K562 (cell line): ENCODE measurements at regions not wholly inside any gene's neighbourhood (a gene's known extent, or its start where the extent isn't known, plus 50 kb on each side); places are given as distances from the start of the nearest gene placed in this dataset.

Experiments used
- ATAC-seq: fragments of 200-7000 bp; cut with Tn5 transposase; 3 replicates; pipeline ENCODE4 v1.9.1; 2020; ENCODE audit warnings: moderate library complexity
- BruUV-seq: library from RNA; stranded (reverse); fragments of 400-500 nt; replicated peaks from 2 replicates; lab custom pipeline; 2021; lab: Mats Ljungman, UMichigan
- CTCF ChIA-PET: fragments of 300-600 bp; formaldehyde crosslinking; extraction: SDS; loops from one replicate; lab custom pipeline; 2021; ENCODE audit warnings: low intra/inter-chr PET ratio; lab: Yijun Ruan, JAX
- POLR2A ChIA-PET: fragments of 300-600, 350-650 bp; sonication (Branson Sonifier 250); formaldehyde crosslinking; extraction: SDS; loops from one replicate; lab custom pipeline; 2021; ENCODE audit warnings: antibody characterized with exemption, inconsistent platforms; lab: Yijun Ruan, JAX
- DNase-seq, 4 experiments: peaks; one replicate each; pipeline versions ENCODE4 v3.0.0 to v3.0.0-alpha.2; 2011 to 2018; ENCODE audit warnings: low spot score in 3 of 4, mixed read lengths in 3 of 4; ENCODE audit errors: extremely low read depth in 1 of 4
- FAIRE-seq: peaks from 2 replicates; lab custom pipeline; 2011; peaks lifted over from hg19 to GRCh38; lab: Jason Lieb, UNC
- H2AFZ ChIP-seq: 2 replicates; pipeline ENCODE4 v1.6.0; 2011; ENCODE audit warnings: low read depth, low read length, control low read depth, inconsistent platforms
- H3K27ac ChIP-seq: fragments of 200-600 bp; 3 replicates; pipeline ENCODE4 v1.8.0; 2011; ENCODE audit warnings: low read depth, mild to moderate bottlenecking, control low read depth, inconsistent platforms, low read length, moderate library complexity, mixed read lengths; ENCODE audit errors: extremely low read depth
- H3K27me3 ChIP-seq, 2 experiments: fragments of 300-600 bp in 1 of 2; 2 replicates in 1 of 2; 3 replicates in 1 of 2; pipeline versions ENCODE4 v1.6.0 to v1.8.0; 2011; ENCODE audit warnings: inconsistent platforms in 2 of 2, low read length in 2 of 2, mild to moderate bottlenecking in 1 of 2, mixed read lengths in 1 of 2, moderate library complexity in 1 of 2; ENCODE audit not compliant: control insufficient read depth in 2 of 2, insufficient read depth in 2 of 2
- H3K36me3 ChIP-seq: fragments of 300-600 bp; 3 replicates; pipeline ENCODE4 v1.8.0; 2011; ENCODE audit warnings: mild to moderate bottlenecking, low read length, inconsistent platforms; ENCODE audit not compliant: control insufficient read depth, insufficient read depth
- H3K4me1 ChIP-seq, 2 experiments: fragments of 200-600 bp in 1 of 2; replicated peaks in 1 of 2; 2 replicates in 1 of 2; 3 replicates in 1 of 2; pipeline versions ENCODE4 v1.5.1 to v1.8.0; 2011; ENCODE audit warnings: inconsistent platforms in 2 of 2, low read length in 2 of 2, mild to moderate bottlenecking in 1 of 2, mixed read lengths in 1 of 2, moderate library complexity in 1 of 2; ENCODE audit not compliant: control insufficient read depth in 2 of 2, insufficient read depth in 2 of 2
- H3K4me2 ChIP-seq: 2 replicates; pipeline ENCODE4 v1.6.1; 2011; ENCODE audit warnings: low read length, control low read depth, inconsistent platforms, mixed read lengths; ENCODE audit not compliant: insufficient read depth
- H3K4me3 ChIP-seq: fragments of 200-600 bp; sonication (generic), shearing (Covaris generic); 2 replicates; pipeline ENCODE4 v1.5.1; 2016; ENCODE audit warnings: control low read depth, inconsistent platforms
- H3K79me2 ChIP-seq: fragments of 200-600 bp; 3 replicates; pipeline ENCODE4 v1.8.0; 2011; ENCODE audit warnings: low read length, inconsistent platforms; ENCODE audit not compliant: control insufficient read depth, insufficient read depth
- H3K9ac ChIP-seq, 2 experiments: 2 replicates each; pipeline versions ENCODE4 v1.6.0 to v1.6.1; 2011; ENCODE audit warnings: low read depth in 2 of 2, low read length in 2 of 2, control low read depth in 1 of 2, inconsistent platforms in 1 of 2, mild to moderate bottlenecking in 1 of 2, mixed read lengths in 1 of 2; ENCODE audit not compliant: insufficient read depth in 1 of 2
- H3K9me1 ChIP-seq: one replicate; pipeline ENCODE4 v1.6.0; 2011; ENCODE audit warnings: inconsistent platforms, mild to moderate bottlenecking, low read length, moderate library complexity; ENCODE audit not compliant: control insufficient read depth, insufficient read depth
- H3K9me3 ChIP-seq: replicated peaks from 2 replicates; pipeline ENCODE4 v1.5.1; 2011; ENCODE audit warnings: low read depth, low read length, inconsistent platforms; ENCODE audit not compliant: control insufficient read depth, insufficient read depth
- H4K20me1 ChIP-seq: replicated peaks from 2 replicates; pipeline ENCODE4 v1.6.1; 2011; ENCODE audit warnings: low read length, inconsistent platforms, mixed read lengths; ENCODE audit not compliant: control insufficient read depth, insufficient read depth
- CEBPB ChIP-seq: fragments of 450-650 bp; IDR thresholded peaks from 2 replicates; pipeline ENCODE4 v1.6.1; 2016; ENCODE audit warnings: missing genetic modification characterization, missing compliant biosample characterization
- MCM7 ChIP-seq, 2 experiments: fragments of 450-650 bp; IDR thresholded peaks; 2 replicates each; pipeline ENCODE4 v1.6.1; 2016 to 2018
- RERE ChIP-seq: sonication (generic); formaldehyde crosslinking; IDR thresholded peaks from 2 replicates; pipeline ENCODE4 v1.8.0; 2023; ENCODE audit warnings: missing genetic modification reagents, mild to moderate bottlenecking, borderline replicate concordance
- SAFB ChIP-seq: fragments of 200-400 bp; formaldehyde crosslinking; IDR thresholded peaks from 2 replicates; pipeline ENCODE4 v1.6.1; 2017; ENCODE audit warnings: low read depth, low read length, borderline replicate concordance
- SMAD2 ChIP-seq: fragments of 150-350 bp; IDR thresholded peaks from 2 replicates; pipeline ENCODE4 v1.6.1; 2014; ENCODE audit warnings: low read depth, mild to moderate bottlenecking, low read length
- TEAD2 ChIP-seq: fragments of 450-650 bp; IDR thresholded peaks from 2 replicates; pipeline ENCODE4 v1.6.1; 2016; ENCODE audit warnings: missing genetic modification characterization, control low read depth, missing compliant biosample characterization
- WGBS: fragments of 100-300 bp; shearing (Covaris generic); methylation state at CpG from one replicate; pipeline ENCODE4 v1.1.6; 2016; ENCODE audit warnings: low coverage, mixed read lengths; ENCODE audit not compliant: insufficient coverage; ENCODE audit errors: missing lambda C conversion rate; 5-methylcytosine and 5-hydroxymethylcytosine counted together
- in situ Hi-C: fragments of 300-500 bp; cut with MboI; formaldehyde crosslinking; loops from 4 replicates; pipeline ENCODE4 v1.15.0; 2018; ENCODE audit warnings: inconsistent platforms, mixed read lengths
- intact Hi-C: fragments of 100-400 bp; cut with micrococcal nuclease; formaldehyde crosslinking; loops from 2 replicates; pipeline ENCODE4 v1.14.2; 2022
- TF ChIP-seq, protein P1 (sequence below), 2 experiments: fragments of 150-350 bp in 1 of 2; IDR thresholded peaks; 2 replicates each; pipeline ENCODE4 v1.6.1; 2012 to 2016; ENCODE audit warnings: low read depth in 2 of 2, low read length in 2 of 2, mild to moderate bottlenecking in 1 of 2, moderate library complexity in 1 of 2

- no peak for FAIRE-seq
- H3K9me3 ChIP-seq, result no peaks in the 10 kb centered on the region
- H2AFZ ChIP-seq, result no peak overlapping the region
- H3K27ac ChIP-seq, result no peak overlapping the region
- intact Hi-C loops (loop anchor here (10.0 kb wide), 1 partner anchor 105 kb away; the partner anchor contains the start of gene PAK3), in situ Hi-C loops (no loop called here)
- no peaks in the 10 kb centered on the region for H3K27me3 ChIP-seq
- H3K79me2 ChIP-seq, result no peaks in the 10 kb centered on the region
- H3K9ac ChIP-seq, result no peak overlapping the region
- ATAC-seq, result no peak
- no peaks in the 10 kb centered on the region for H3K9me1 ChIP-seq
- CTCF ChIA-PET, result no interaction called here
- WGBS, result 2% methylated on average over 6 of the region's 6 CpGs
- POLR2A ChIA-PET, result no interaction called here
- no peak for DNase-seq
- no peak overlapping the region for H3K4me3 ChIP-seq
- no peaks in the 10 kb centered on the region for H3K36me3 ChIP-seq
- no peaks in the 10 kb centered on the region for H4K20me1 ChIP-seq
- H3K4me2 ChIP-seq, result no peak overlapping the region
- TF ChIP-seq CEBPB (tag) (no peak), RERE (CRISPR knock-in tag) (no peak), TEAD2 (no peak), MCM7 (IDR thresholded peaks at IDR 0.05) (no peak), SMAD2 (no peak), SAFB (no peak)
- TF ChIP-seq, protein P1, sequence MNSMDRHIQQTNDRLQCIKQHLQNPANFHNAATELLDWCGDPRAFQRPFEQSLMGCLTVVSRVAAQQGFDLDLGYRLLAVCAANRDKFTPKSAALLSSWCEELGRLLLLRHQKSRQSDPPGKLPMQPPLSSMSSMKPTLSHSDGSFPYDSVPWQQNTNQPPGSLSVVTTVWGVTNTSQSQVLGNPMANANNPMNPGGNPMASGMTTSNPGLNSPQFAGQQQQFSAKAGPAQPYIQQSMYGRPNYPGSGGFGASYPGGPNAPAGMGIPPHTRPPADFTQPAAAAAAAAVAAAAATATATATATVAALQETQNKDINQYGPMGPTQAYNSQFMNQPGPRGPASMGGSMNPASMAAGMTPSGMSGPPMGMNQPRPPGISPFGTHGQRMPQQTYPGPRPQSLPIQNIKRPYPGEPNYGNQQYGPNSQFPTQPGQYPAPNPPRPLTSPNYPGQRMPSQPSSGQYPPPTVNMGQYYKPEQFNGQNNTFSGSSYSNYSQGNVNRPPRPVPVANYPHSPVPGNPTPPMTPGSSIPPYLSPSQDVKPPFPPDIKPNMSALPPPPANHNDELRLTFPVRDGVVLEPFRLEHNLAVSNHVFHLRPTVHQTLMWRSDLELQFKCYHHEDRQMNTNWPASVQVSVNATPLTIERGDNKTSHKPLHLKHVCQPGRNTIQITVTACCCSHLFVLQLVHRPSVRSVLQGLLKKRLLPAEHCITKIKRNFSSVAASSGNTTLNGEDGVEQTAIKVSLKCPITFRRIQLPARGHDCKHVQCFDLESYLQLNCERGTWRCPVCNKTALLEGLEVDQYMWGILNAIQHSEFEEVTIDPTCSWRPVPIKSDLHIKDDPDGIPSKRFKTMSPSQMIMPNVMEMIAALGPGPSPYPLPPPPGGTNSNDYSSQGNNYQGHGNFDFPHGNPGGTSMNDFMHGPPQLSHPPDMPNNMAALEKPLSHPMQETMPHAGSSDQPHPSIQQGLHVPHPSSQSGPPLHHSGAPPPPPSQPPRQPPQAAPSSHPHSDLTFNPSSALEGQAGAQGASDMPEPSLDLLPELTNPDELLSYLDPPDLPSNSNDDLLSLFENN (IDR thresholded peaks at IDR 0.05; ENCODE audit: low read depth in 2 of 2, low read length in 2 of 2), result no peak
- H3K4me1 ChIP-seq, result no peaks in the 10 kb centered on the region
- no TSS peak for BruUV-seq
Measured at GRCh38 chrX:110989869-110990268, 106.1 kb upstream of the PAK3 start.
